H9 (cell line): ENCODE measurements at regions not wholly inside any gene's neighbourhood (a gene's known extent, or its start where the extent isn't known, plus 50 kb on each side); places are given as distances from the start of the nearest gene placed in this dataset.
"Not testable (repeated sequence)": the region's sequence is repeated elsewhere in the genome, so short reads cannot be mapped to it uniquely, and the experiment has no call there.

ENCODE experiments used
- DNase-seq: peaks from one replicate; pipeline ENCODE4 v3.0.0-alpha.2; 2017
- H2AFZ ChIP-seq: one replicate; pipeline ENCODE4 v1.6.1; 2013; ENCODE audit warnings: mild to moderate bottlenecking, low read length, control low read depth, moderate library complexity
- H2AK5ac ChIP-seq: 2 replicates; pipeline ENCODE4 v1.6.1; 2013; ENCODE audit warnings: low read length, control low read depth, mixed read lengths; ENCODE audit not compliant: insufficient read length
- H2BK120ac ChIP-seq: one replicate; pipeline ENCODE4 v1.6.1; 2013; ENCODE audit warnings: low read depth, mild to moderate bottlenecking, low read length, control low read depth, inconsistent platforms; ENCODE audit not compliant: poor library complexity, severe bottlenecking
- H2BK12ac ChIP-seq: 2 replicates; pipeline ENCODE4 v1.6.1; 2013; ENCODE audit warnings: low read length, control low read depth, mixed read lengths, low read depth; ENCODE audit not compliant: insufficient read length
- H2BK15ac ChIP-seq: 2 replicates; pipeline ENCODE4 v1.6.1; 2013; ENCODE audit warnings: low read depth, low read length, control low read depth
- H2BK20ac ChIP-seq: one replicate; pipeline ENCODE4 v1.6.1; 2013; ENCODE audit warnings: low read depth, mild to moderate bottlenecking, low read length, control low read depth, inconsistent platforms; ENCODE audit not compliant: poor library complexity, severe bottlenecking
- H2BK5ac ChIP-seq: 2 replicates; pipeline ENCODE4 v1.6.1; 2013; ENCODE audit warnings: low read length, control low read depth, mixed read lengths; ENCODE audit not compliant: insufficient read length
- H3K14ac ChIP-seq: 2 replicates; pipeline ENCODE4 v1.6.1; 2013; ENCODE audit warnings: low read length, control low read depth; ENCODE audit not compliant: insufficient read depth
- H3K18ac ChIP-seq: 2 replicates; pipeline ENCODE4 v1.6.1; 2013; ENCODE audit warnings: low read depth, mild to moderate bottlenecking, mixed read lengths, low read length, control low read depth; ENCODE audit not compliant: insufficient read length
- H3K23ac ChIP-seq: 2 replicates; pipeline ENCODE4 v1.6.1; 2013; ENCODE audit warnings: low read length, control low read depth, mixed read lengths, low read depth; ENCODE audit not compliant: insufficient read length
- H3K23me2 ChIP-seq: 2 replicates; pipeline ENCODE4 v1.6.1; 2013; ENCODE audit warnings: low read depth, mild to moderate bottlenecking, mixed read lengths, low read length, control low read depth; ENCODE audit not compliant: insufficient read length, poor library complexity, severe bottlenecking
- H3K27ac ChIP-seq: 2 replicates; pipeline ENCODE4 v1.5.1; 2013; ENCODE audit warnings: low read length, control low read depth, mixed read lengths, low read depth; ENCODE audit not compliant: insufficient read length
- H3K27me3 ChIP-seq: 2 replicates; pipeline ENCODE4 v1.6.1; 2013; ENCODE audit warnings: low read length, control low read depth, inconsistent platforms; ENCODE audit not compliant: insufficient read depth
- H3K4ac ChIP-seq: 2 replicates; pipeline ENCODE4 v1.6.1; 2013; ENCODE audit warnings: low read depth, mild to moderate bottlenecking, control low read depth, inconsistent platforms, low read length, moderate library complexity
- H3K4me1 ChIP-seq: 2 replicates; pipeline ENCODE4 v1.6.1; 2013; ENCODE audit warnings: low read length, control low read depth, inconsistent platforms; ENCODE audit not compliant: insufficient read depth
- H3K4me2 ChIP-seq: 2 replicates; pipeline ENCODE4 v1.6.1; 2013; ENCODE audit warnings: low read length, control low read depth, mixed read lengths; ENCODE audit not compliant: insufficient read length, insufficient read depth
- H3K56ac ChIP-seq: 2 replicates; pipeline ENCODE4 v1.6.1; 2013; ENCODE audit warnings: low read depth, mild to moderate bottlenecking, mixed read lengths, low read length, control low read depth; ENCODE audit not compliant: insufficient read length
- H3K79me1 ChIP-seq: 2 replicates; pipeline ENCODE4 v1.6.1; 2013; ENCODE audit warnings: low read depth, mild to moderate bottlenecking, moderate library complexity, low read length, control low read depth, inconsistent platforms; ENCODE audit not compliant: insufficient read depth, poor library complexity, severe bottlenecking
- H3K79me2 ChIP-seq: 2 replicates; pipeline ENCODE4 v1.6.1; 2013; ENCODE audit warnings: low read length, control low read depth, inconsistent platforms; ENCODE audit not compliant: insufficient read depth
- H3K9ac ChIP-seq: 2 replicates; pipeline ENCODE4 v1.6.1; 2013; ENCODE audit warnings: low read length, control low read depth, mixed read lengths; ENCODE audit not compliant: insufficient read length; ENCODE audit errors: extremely low read depth
- H3K9me3 ChIP-seq: one replicate; pipeline ENCODE4 v1.6.1; 2013; ENCODE audit warnings: low read depth, low read length, inconsistent platforms; ENCODE audit not compliant: control insufficient read depth
- H3T11ph ChIP-seq: one replicate; pipeline ENCODE4 v1.6.1; 2013; ENCODE audit warnings: mild to moderate bottlenecking, low read length, control low read depth, inconsistent platforms
- H4K20me1 ChIP-seq: one replicate; pipeline ENCODE4 v1.6.1; 2013; ENCODE audit not compliant: control insufficient read depth, insufficient read length, insufficient read depth
- H4K5ac ChIP-seq: 2 replicates; pipeline ENCODE4 v1.6.1; 2013; ENCODE audit warnings: low read depth, mild to moderate bottlenecking, mixed read lengths, low read length, control low read depth; ENCODE audit not compliant: insufficient read length
- H4K8ac ChIP-seq: replicated peaks from 2 replicates; pipeline ENCODE4 v1.6.1; 2013; ENCODE audit warnings: low read length, control low read depth, mixed read lengths, low read depth; ENCODE audit not compliant: insufficient read length
- H4K91ac ChIP-seq: 2 replicates; pipeline ENCODE4 v1.6.1; 2013; ENCODE audit warnings: low read depth, mild to moderate bottlenecking, moderate library complexity, mixed read lengths, low read length, control low read depth; ENCODE audit not compliant: insufficient read length
- H3K27ac Mint-ChIP-seq, 3 experiments: 2 replicates in 2 of 3; 3 replicates in 1 of 3; pipeline ENCODE4 v1.8.0; 2020 to 2021; ENCODE audit warnings: mixed read lengths in 3 of 3, mild to moderate bottlenecking in 1 of 3, moderate library complexity in 1 of 3
- H3K27me3 Mint-ChIP-seq: 2 replicates; pipeline ENCODE4 v1.8.0; 2021; ENCODE audit warnings: low read depth, mild to moderate bottlenecking, moderate library complexity, mixed read lengths
- H3K36me3 Mint-ChIP-seq, 3 experiments: 2 replicates in 2 of 3; 3 replicates in 1 of 3; pipeline ENCODE4 v1.8.0; 2020 to 2021; ENCODE audit warnings: low read depth in 3 of 3, mixed read lengths in 3 of 3; ENCODE audit not compliant: insufficient read depth in 1 of 3
- H3K4me1 Mint-ChIP-seq, 2 experiments: 2 replicates each; pipeline ENCODE4 v1.8.0; 2020; ENCODE audit warnings: mixed read lengths in 2 of 2
- H3K4me3 Mint-ChIP-seq, 2 experiments: 2 replicates in 1 of 2; 3 replicates in 1 of 2; pipeline ENCODE4 v1.8.0; 2020 to 2021; ENCODE audit warnings: mild to moderate bottlenecking in 2 of 2, mixed read lengths in 2 of 2, moderate library complexity in 1 of 2
- H3K9me3 Mint-ChIP-seq, 2 experiments: 2 replicates in 1 of 2; 3 replicates in 1 of 2; pipeline ENCODE4 v1.8.0; 2020; ENCODE audit warnings: mild to moderate bottlenecking in 2 of 2, mixed read lengths in 2 of 2, moderate library complexity in 1 of 2
- WGBS: extraction: QIAGEN DNeasy Blood & Tissue Kit; methylation state at CpG from one replicate; pipeline ENCODE4 v1.1.7; 2013; ENCODE audit warnings: missing lambda C conversion rate, low lambda C conversion rate, mixed read lengths; ENCODE audit not compliant: insufficient read length; ENCODE audit errors: extremely low coverage; 5-methylcytosine and 5-hydroxymethylcytosine counted together

DNA sequence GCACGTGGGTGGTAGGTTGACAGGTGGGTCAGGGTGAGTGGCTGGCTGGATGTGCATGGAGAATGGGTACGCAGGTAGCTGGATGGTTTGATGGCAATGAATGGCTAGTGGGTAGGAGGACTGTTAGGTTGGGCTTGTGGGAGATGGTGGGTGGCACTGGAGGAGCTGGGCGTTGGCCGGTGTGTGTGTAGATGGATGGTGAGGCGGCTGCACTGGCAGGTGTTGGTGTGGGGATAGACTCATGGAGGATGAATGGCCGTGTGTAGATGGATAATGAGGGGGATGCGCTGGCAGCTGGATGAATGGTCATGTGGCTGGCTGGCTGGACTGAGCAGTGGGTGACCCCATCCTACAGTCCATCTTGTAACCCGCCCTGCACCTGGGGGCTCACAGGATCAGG lies 95.2 kb upstream of the LRPAP1 start:
- H2BK12ac ChIP-seq, H3T11ph ChIP-seq, H3K14ac ChIP-seq, H3K79me2 ChIP-seq, H3K4me3 Mint-ChIP-seq, H3K9ac ChIP-seq, H2AK5ac ChIP-seq, H3K4ac ChIP-seq, DNase-seq, H2BK20ac ChIP-seq, H3K36me3 Mint-ChIP-seq, H4K20me1 ChIP-seq, H3K27ac Mint-ChIP-seq, H2BK5ac ChIP-seq, H2BK120ac ChIP-seq, H3K4me2 ChIP-seq, H3K56ac ChIP-seq, H3K18ac ChIP-seq, H3K27me3 ChIP-seq, H3K23ac ChIP-seq, H3K9me3 Mint-ChIP-seq, H3K23me2 ChIP-seq, H3K9me3 ChIP-seq, H4K5ac ChIP-seq, H4K8ac ChIP-seq, H2AFZ ChIP-seq, H3K4me1 ChIP-seq, H3K79me1 ChIP-seq, H2BK15ac ChIP-seq, H4K91ac ChIP-seq, H3K27ac ChIP-seq: not testable (repeated sequence)
- H3K27me3 Mint-ChIP-seq = peaks cover 27% of the 10 kb centered on the region
- H3K4me1 Mint-ChIP-seq = peaks cover 6 to 16% of the 10 kb centered on the region in 2 experiments
- WGBS = no CpG with 5 or more reads among the region's 8 CpGs

DNA sequence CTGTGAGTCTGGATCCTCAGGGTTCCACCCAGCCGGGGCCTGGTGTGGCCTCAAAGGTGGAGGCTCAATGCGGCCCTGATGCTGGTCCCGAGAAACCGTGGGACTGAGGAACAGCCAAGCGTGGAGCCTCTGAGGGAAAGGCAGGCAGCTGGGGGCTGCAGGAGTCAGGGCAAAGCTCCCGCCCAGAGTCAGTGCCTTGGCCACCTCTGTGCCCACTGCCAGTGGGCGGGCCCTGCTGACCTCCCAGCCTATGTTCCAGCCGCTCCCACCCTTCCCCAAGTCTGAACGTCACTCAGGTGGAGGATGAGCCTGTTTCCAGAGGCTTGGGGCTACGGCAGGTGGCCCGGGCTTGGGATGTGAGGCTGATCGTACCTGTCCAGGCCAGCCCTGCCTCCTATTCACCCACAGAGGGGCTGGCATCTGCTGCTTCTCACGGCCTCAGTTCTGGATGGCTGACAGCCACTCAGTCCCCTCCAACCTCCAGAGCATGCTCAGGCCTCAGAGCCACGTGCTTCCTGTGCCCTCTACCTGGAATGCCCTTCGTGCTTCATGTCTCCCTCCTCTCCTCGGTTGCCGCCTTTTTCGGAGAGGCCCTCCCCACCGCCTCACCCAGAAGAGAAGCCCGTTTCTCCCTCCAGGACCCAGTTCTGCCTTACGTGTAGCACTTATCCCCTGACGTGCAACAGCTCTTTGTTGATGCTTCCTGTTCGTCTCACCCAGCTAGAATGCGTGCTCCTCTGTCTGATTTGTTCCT lies 94.1 kb upstream of the LRPAP1 start:
- H3K4ac ChIP-seq, H3K9me3 ChIP-seq, H3K4me3 Mint-ChIP-seq, H3K9ac ChIP-seq, H4K91ac ChIP-seq, H2AK5ac ChIP-seq, DNase-seq, H3K79me2 ChIP-seq, H4K8ac ChIP-seq, H3K9me3 Mint-ChIP-seq, H3K56ac ChIP-seq, H3K23me2 ChIP-seq, H3K27ac Mint-ChIP-seq, H3K14ac ChIP-seq, H3K79me1 ChIP-seq, H3T11ph ChIP-seq, H2BK12ac ChIP-seq, H3K27me3 ChIP-seq, H2BK120ac ChIP-seq, H4K5ac ChIP-seq, H2BK15ac ChIP-seq, H2BK20ac ChIP-seq, H3K27ac ChIP-seq, H3K18ac ChIP-seq, H2AFZ ChIP-seq, H3K36me3 Mint-ChIP-seq, H4K20me1 ChIP-seq, H3K4me2 ChIP-seq, H3K23ac ChIP-seq, H2BK5ac ChIP-seq, H3K4me1 ChIP-seq: not testable (repeated sequence)
- Mint-ChIP-seq H3K4me1 (peaks cover 6 to 10% of the 10 kb centered on the region in 2 experiments), H3K27me3 (peaks cover 31% of the 10 kb centered on the region)
- no CpG with 5 or more reads among the region's 24 CpGs for WGBS
